GM23338 (cell line): ENCODE measurements at regions not wholly inside any gene's neighbourhood (a gene's known extent, or its start where the extent isn't known, plus 50 kb on each side); places are given as distances from the start of the nearest gene placed in this dataset.

Experiments used
- CTCF ChIP-seq, 2 experiments: fragments of 200-600 bp in 1 of 2; sonication (generic) in 1 of 2; conservative IDR thresholded peaks; 2 replicates each; pipeline versions ENCODE4 v1.5.1 to v1.6.1; 2016 to 2017; ENCODE audit warnings: antibody characterized with exemption in 2 of 2, low read depth in 2 of 2, mild to moderate bottlenecking in 2 of 2, moderate library complexity in 1 of 2
- EZH2 ChIP-seq: fragments of 200-600 bp; sonication (generic); IDR thresholded peaks from one replicate; pipeline ENCODE4 v1.8.0; 2017; ENCODE audit warnings: antibody characterized with exemption, mild to moderate bottlenecking, low read depth; ENCODE audit not compliant: unreplicated experiment
- POLR2AphosphoS5 ChIP-seq: IDR thresholded peaks from 2 replicates; pipeline ENCODE4 v1.6.1; 2016; ENCODE audit warnings: antibody characterized with exemption, low read depth
- REST ChIP-seq: IDR thresholded peaks from one replicate; pipeline ENCODE4 v1.6.1; 2018; ENCODE audit warnings: antibody characterized with exemption; ENCODE audit not compliant: unreplicated experiment

GRCh38 chr9:85427772-85428171 lies 314.0 kb downstream of the AGTPBP1 start:
- TF ChIP-seq CTCF (conservative IDR thresholded peaks at IDR 0.05; ENCODE audit: low read depth in 2 of 2) (no peak), EZH2 (no peak), REST (no peak), POLR2AphosphoS5 (no peak)
